ENCODE measurements at regions not wholly inside any gene's neighbourhood (a gene's known extent, or its start where the extent isn't known, plus 50 kb on each side); places are given as distances from the start of the nearest gene placed in this dataset.

GRCh38 chrX:98362630-98363029, 1478.9 kb downstream of the RPA4 start:
- DNase-seq: no peak
- Histone ChIP-seq H3K27me3 (ENCODE audit: insufficient read depth, low read length) (no peaks in the 10 kb centered on the region), H2BK15ac (ENCODE audit: low read depth, low read length) (no peak overlapping the region), H3K18ac (ENCODE audit: insufficient read length, low read depth, low read length) (no peak overlapping the region), H3T11ph (ENCODE audit: low read length) (peak overlapping the region; percentile 45), H3K4me1 (ENCODE audit: insufficient read depth, low read length) (peaks cover 2% of the 10 kb centered on the region; the same call in 1 of the 2 replicates), H4K91ac (ENCODE audit: insufficient read length, low read depth, low read length) (no peak overlapping the region), H3K23me2 (ENCODE audit: insufficient read length, low read depth, low read length, poor library complexity, severe bottlenecking) (no peaks in the 10 kb centered on the region), H3K4me2 (ENCODE audit: insufficient read depth, insufficient read length, low read length) (no peak overlapping the region), H3K9ac (ENCODE audit: extremely low read depth, insufficient read length, low read length) (no peak overlapping the region), H2AFZ (ENCODE audit: low read length) (no peak overlapping the region), H3K9me3 (ENCODE audit: control insufficient read depth, low read depth, low read length) (no peaks in the 10 kb centered on the region), H2AK5ac (ENCODE audit: insufficient read length, low read length) (no peak overlapping the region), H3K56ac (ENCODE audit: insufficient read length, low read depth, low read length) (no peak overlapping the region), H4K20me1 (ENCODE audit: control insufficient read depth, insufficient read depth, insufficient read length) (no peaks in the 10 kb centered on the region), H2BK12ac (ENCODE audit: insufficient read length, low read depth, low read length) (no peak overlapping the region), H2BK20ac (ENCODE audit: low read depth, low read length, poor library complexity, severe bottlenecking) (no peak overlapping the region), H4K5ac (ENCODE audit: insufficient read length, low read depth, low read length) (no peak overlapping the region), H2BK120ac (ENCODE audit: low read depth, low read length, poor library complexity, severe bottlenecking) (no peak overlapping the region), H3K79me2 (ENCODE audit: insufficient read depth, low read length) (no peaks in the 10 kb centered on the region), H3K27ac (ENCODE audit: insufficient read length, low read depth, low read length) (no peak overlapping the region), H2BK5ac (ENCODE audit: insufficient read length, low read length) (no peak overlapping the region), H3K14ac (ENCODE audit: insufficient read depth, low read length) (no peak overlapping the region), H4K8ac (replicated peaks; ENCODE audit: insufficient read length, low read depth, low read length) (no peak overlapping the region), H3K23ac (ENCODE audit: insufficient read length, low read depth, low read length) (no peak overlapping the region), H3K79me1 (ENCODE audit: insufficient read depth, low read depth, low read length, poor library complexity, severe bottlenecking) (no peaks in the 10 kb centered on the region), H3K4ac (ENCODE audit: low read depth, low read length) (no peak overlapping the region)
- Mint-ChIP-seq H3K4me1 (peaks cover 15 to 19% of the 10 kb centered on the region in 2 experiments), H3K27me3 (ENCODE audit: low read depth) (no peaks in the 10 kb centered on the region), H3K27ac (peak overlapping the region in 1 of 3 experiments; percentile 16; a peak in 2 of 7 replicates), H3K9me3 (peaks cover 17 to 25% of the 10 kb centered on the region in 2 experiments), H3K36me3 (ENCODE audit: insufficient read depth in 1 of 3, low read depth in 3 of 3) (peaks cover 16 to 47% (median 19%) of the 10 kb centered on the region in 3 experiments), H3K4me3 (no peak overlapping the region)
- TF ChIP-seq CTCF (conservative IDR thresholded peaks at IDR 0.05): no peak

Measured in H9 (cell line).